Uterus (tissue), 3 donors: ENCODE measurements at regions not wholly inside any gene's neighbourhood (a gene's known extent, or its start where the extent isn't known, plus 50 kb on each side); places are given as distances from the start of the nearest gene placed in this dataset.
"Not testable (repeated sequence)": the region's sequence is repeated elsewhere in the genome, so short reads cannot be mapped to it uniquely, and the experiment has no call there.

Source experiments
- DNase-seq, 2 donors: peaks; one replicate each; pipeline ENCODE4 v3.0.0-alpha.2; 2019 to 2020
- H3K27ac ChIP-seq, 2 donors: fragments of 200-600 bp; sonication (generic); 1 replicate in 1 of 2; 2 replicates in 1 of 2; pipeline ENCODE4 v1.5.1; 2016 to 2018
- H3K27me3 ChIP-seq, 2 donors: fragments of 200-600 bp; sonication (generic); one replicate each; pipeline ENCODE4 v1.5.1; 2018 to 2019; ENCODE audit warnings: control low read depth in 1 of 2
- H3K36me3 ChIP-seq, 2 donors: fragments of 200-600 bp; sonication (generic); one replicate each; pipeline ENCODE4 v1.5.1; 2019; ENCODE audit warnings: control low read depth in 1 of 2
- H3K4me1 ChIP-seq, 2 donors: fragments of 200-600 bp; sonication (generic); one replicate each; pipeline ENCODE4 v1.5.1; 2018 to 2019; ENCODE audit warnings: control low read depth in 1 of 2
- H3K4me3 ChIP-seq, 2 donors: fragments of 200-600 bp; sonication (generic); 1 replicate in 1 of 2; 2 replicates in 1 of 2; pipeline ENCODE4 v1.5.1; 2018 to 2019; ENCODE audit warnings: mild to moderate bottlenecking in 1 of 2
- H3K9me3 ChIP-seq, 2 donors: fragments of 200-600 bp; sonication (generic); one replicate each; pipeline ENCODE4 v1.5.1; 2019; ENCODE audit warnings: control low read depth in 1 of 2
- POLR2A ChIP-seq, 2 donors: fragments of 450-650 bp; IDR thresholded peaks; one replicate each; pipeline ENCODE4 v1.6.1; 2016; ENCODE audit warnings: antibody characterized with exemption in 2 of 2, mild to moderate bottlenecking in 1 of 2, moderate library complexity in 1 of 2
- intact Hi-C: fragments of 100-400 bp; cut with DNase I; formaldehyde crosslinking; loops from one replicate; pipeline ENCODE4 v1.15.1; 2023; ENCODE audit warnings: low total_unique reads
- TF ChIP-seq, protein P1 (sequence below), 4 experiments: fragments of 200-600 bp in 2 of 4; fragments of 450-650 bp in 2 of 4; sonication (generic) in 2 of 4; IDR thresholded peaks; one replicate each; pipeline ENCODE4 v1.5.1; 2016 to 2019; ENCODE audit warnings: antibody characterized with exemption in 4 of 4, mild to moderate bottlenecking in 2 of 4, moderate library complexity in 1 of 4
- donor health status: DM: yes; HTN: yes; CAD: no.

DNA sequence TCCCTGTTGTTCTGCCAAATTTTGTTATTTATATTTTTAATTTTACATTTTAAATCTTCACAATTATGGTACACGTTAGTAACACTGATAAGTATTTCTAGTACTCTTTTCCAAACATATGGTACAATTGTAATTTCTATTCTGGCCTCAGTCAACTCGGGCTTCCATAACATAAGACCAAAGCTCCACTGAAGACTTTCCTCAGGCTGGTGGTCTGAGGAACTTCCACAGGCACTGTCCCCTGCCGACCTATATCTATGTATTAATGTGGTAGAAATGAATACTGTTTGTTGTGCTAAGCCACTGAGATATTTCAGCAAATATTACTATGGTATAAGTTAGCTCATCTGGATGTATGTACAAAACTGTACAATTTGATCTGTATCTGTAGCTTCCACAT lies 407.6 kb upstream of the ZNF804A start:
- H3K4me3 ChIP-seq, result no peak overlapping the region
- TF ChIP-seq, protein P1, sequence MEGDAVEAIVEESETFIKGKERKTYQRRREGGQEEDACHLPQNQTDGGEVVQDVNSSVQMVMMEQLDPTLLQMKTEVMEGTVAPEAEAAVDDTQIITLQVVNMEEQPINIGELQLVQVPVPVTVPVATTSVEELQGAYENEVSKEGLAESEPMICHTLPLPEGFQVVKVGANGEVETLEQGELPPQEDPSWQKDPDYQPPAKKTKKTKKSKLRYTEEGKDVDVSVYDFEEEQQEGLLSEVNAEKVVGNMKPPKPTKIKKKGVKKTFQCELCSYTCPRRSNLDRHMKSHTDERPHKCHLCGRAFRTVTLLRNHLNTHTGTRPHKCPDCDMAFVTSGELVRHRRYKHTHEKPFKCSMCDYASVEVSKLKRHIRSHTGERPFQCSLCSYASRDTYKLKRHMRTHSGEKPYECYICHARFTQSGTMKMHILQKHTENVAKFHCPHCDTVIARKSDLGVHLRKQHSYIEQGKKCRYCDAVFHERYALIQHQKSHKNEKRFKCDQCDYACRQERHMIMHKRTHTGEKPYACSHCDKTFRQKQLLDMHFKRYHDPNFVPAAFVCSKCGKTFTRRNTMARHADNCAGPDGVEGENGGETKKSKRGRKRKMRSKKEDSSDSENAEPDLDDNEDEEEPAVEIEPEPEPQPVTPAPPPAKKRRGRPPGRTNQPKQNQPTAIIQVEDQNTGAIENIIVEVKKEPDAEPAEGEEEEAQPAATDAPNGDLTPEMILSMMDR (IDR thresholded peaks at IDR 0.05), result no peak
- TF ChIP-seq POLR2A (IDR thresholded peaks at IDR 0.05), result no peak
- peaks cover 0 to 8% of the 10 kb centered on the region in 2 donors for H3K27me3 ChIP-seq
- no peaks in the 10 kb centered on the region for H3K4me1 ChIP-seq
- H3K9me3 ChIP-seq, result no peaks in the 10 kb centered on the region
- H3K27ac ChIP-seq, result no peak overlapping the region
- no peaks in the 10 kb centered on the region for H3K36me3 ChIP-seq
- DNase-seq, result no peak
- intact Hi-C loops, result no loop called here

DNA sequence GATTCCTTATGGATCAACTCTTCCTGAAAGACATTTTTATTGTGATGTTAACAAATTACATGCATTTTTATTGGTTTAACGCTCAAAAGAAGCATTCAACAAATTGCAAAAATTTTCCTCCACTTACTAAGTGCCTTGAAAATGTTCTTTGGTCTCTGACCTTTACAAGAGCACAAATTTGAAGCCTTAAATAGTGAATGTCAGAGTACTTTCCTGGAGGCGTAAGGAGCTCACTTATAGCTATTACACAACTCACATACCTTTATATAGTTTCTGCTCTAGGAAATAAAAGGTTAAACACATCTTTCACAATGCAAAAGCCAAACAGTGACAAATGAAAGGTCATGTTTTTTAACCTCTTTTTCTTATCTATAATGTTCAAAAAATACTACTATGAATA lies 405.7 kb upstream of the ZNF804A start:
- Histone ChIP-seq H3K4me3 (no peak overlapping the region), H3K36me3 (no peaks in the 10 kb centered on the region), H3K4me1 (no peaks in the 10 kb centered on the region), H3K9me3 (no peaks in the 10 kb centered on the region), H3K27me3 (peaks cover 0 to 8% of the 10 kb centered on the region in 2 donors), H3K27ac (no peak overlapping the region)
- no peak for TF ChIP-seq POLR2A (IDR thresholded peaks at IDR 0.05)
- TF ChIP-seq, protein P1 (IDR thresholded peaks at IDR 0.05), result no peak
- no peak for DNase-seq
- intact Hi-C loops, result no loop called here

DNA sequence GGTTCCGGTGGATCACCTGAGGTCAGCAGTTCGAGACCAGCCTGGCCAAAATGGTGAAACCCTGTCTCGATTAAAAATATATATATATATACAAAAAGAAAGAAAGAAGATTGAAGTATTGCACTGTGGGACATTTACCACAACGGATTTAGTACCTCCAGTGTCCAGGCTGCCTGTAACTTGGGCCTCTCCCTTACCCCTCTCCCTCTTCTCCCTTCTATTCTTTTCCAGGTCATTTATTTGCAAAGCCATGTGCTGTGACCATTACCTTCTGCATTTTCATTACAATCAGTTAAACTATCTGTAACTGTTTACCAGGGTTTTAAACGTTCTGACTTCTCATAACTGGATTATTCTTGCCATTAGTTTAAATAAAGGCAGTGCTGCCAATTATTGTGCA lies 400.9 kb upstream of the ZNF804A start:
- TF ChIP-seq, protein P1 (IDR thresholded peaks at IDR 0.05), result no peak
- TF ChIP-seq POLR2A (IDR thresholded peaks at IDR 0.05), result no peak
- H3K27me3 ChIP-seq, result peaks cover 0 to 8% of the 10 kb centered on the region in 2 donors
- H3K4me1 ChIP-seq, result no peaks in the 10 kb centered on the region
- H3K27ac ChIP-seq, result no peak overlapping the region
- no peaks in the 10 kb centered on the region for H3K36me3 ChIP-seq
- DNase-seq, result no peak
- no peak overlapping the region for H3K4me3 ChIP-seq
- intact Hi-C loops, result no loop called here
- no peaks in the 10 kb centered on the region for H3K9me3 ChIP-seq

DNA sequence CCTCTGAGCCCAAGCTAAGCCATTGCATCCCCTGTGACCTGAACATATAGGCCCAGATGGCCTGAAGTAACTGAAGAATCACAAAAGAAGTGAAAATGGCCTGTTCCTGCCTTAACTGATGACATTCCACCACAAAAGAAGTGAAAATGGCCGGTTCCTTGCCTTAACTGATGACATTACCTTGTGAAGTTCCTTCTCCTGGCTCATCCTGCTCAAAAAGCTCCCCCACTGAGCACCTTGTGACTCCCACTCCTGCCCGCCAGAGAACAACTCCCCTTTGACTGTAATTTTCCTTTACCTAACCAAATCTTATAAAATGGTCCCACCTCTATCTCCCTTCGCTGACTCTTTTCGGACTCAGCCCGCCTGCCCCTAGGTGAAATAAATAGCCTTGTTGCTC lies 399.5 kb upstream of the ZNF804A start:
- H3K4me1 ChIP-seq, H3K36me3 ChIP-seq, DNase-seq, H3K27ac ChIP-seq, H3K27me3 ChIP-seq, H3K4me3 ChIP-seq, H3K9me3 ChIP-seq, intact Hi-C loops: not testable (repeated sequence)

DNA sequence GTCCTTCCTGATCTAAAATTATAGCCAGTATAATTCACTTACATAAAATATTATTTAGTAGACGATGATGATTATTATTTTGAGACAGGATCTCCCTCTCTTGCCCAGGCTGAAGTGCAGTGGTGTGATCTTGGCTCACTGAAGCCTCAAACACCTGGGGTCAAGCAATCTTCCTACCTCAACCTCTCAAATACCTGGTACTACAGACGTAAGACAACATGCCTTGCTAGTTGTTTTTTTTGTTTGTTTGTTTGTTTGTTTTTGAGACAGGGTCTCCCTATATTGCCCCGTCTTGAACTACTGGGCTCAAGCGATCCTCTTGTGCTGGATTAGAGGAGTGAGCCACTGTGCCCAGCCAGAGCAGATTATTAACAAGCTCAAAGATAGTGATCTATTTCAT lies 399.1 kb upstream of the ZNF804A start:
- H3K27me3 ChIP-seq, result peaks cover 0 to 8% of the 10 kb centered on the region in 2 donors
- TF ChIP-seq, protein P1 (IDR thresholded peaks at IDR 0.05), result no peak
- TF ChIP-seq POLR2A (IDR thresholded peaks at IDR 0.05), result no peak
- H3K36me3 ChIP-seq, result no peaks in the 10 kb centered on the region
- intact Hi-C loops, result no loop called here
- H3K4me3 ChIP-seq, result no peak overlapping the region
- no peak overlapping the region for H3K27ac ChIP-seq
- H3K9me3 ChIP-seq, result no peaks in the 10 kb centered on the region
- no peaks in the 10 kb centered on the region for H3K4me1 ChIP-seq
- no peak for DNase-seq

DNA sequence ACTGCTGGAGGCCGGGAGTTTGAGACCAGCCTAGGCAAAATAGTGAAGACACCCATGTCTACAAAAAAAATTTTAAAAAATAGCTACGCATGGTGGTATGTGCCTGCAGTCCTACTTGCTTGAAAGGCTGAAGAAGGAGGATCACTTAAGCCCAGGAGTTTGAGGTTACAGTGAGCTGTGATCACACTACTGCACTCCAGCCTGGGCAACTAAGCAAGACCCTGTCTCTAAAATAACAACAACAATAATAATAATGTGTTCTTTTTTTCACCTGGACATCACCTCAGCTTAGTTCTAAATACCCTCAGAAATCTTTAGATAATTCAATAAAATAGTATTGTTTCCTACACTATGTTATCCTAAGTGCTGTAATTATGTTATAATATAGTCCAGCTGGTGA lies 397.1 kb upstream of the ZNF804A start:
- no peaks in the 10 kb centered on the region for H3K36me3 ChIP-seq
- no peaks in the 10 kb centered on the region for H3K27me3 ChIP-seq
- H3K4me3 ChIP-seq, result no peak overlapping the region
- TF ChIP-seq, protein P1 (IDR thresholded peaks at IDR 0.05), result no peak
- no peak for TF ChIP-seq POLR2A (IDR thresholded peaks at IDR 0.05)
- DNase-seq, result no peak
- no peaks in the 10 kb centered on the region for H3K4me1 ChIP-seq
- intact Hi-C loops, result no loop called here
- H3K27ac ChIP-seq, result no peak overlapping the region
- no peaks in the 10 kb centered on the region for H3K9me3 ChIP-seq
